WTC11 (cell line): ENCODE measurements at regions not wholly inside any gene's neighbourhood (a gene's known extent, or its start where the extent isn't known, plus 50 kb on each side); places are given as distances from the start of the nearest gene placed in this dataset.

Source experiments
- ATAC-seq: fragments of 200-7000 bp; cut with Tn5 transposase; 2 replicates; pipeline ENCODE4 v1.10.0; 2021; ENCODE audit warnings: mild to moderate bottlenecking, moderate library complexity
- CTCF ChIA-PET: fragments of 300-600 bp; sonication (Branson Sonifier 250); formaldehyde crosslinking; loops from one replicate; lab custom pipeline; 2021; ENCODE audit warnings: antibody characterized with exemption; lab: Charles Lee
- POLR2A ChIA-PET: fragments of 350-600 bp; sonication (Branson Sonifier 250); formaldehyde crosslinking; loops from one replicate; lab custom pipeline; 2021; ENCODE audit warnings: antibody characterized with exemption; lab: Charles Lee
- DNase-seq: peaks from one replicate; pipeline ENCODE4 v3.0.0; 2021; ENCODE audit warnings: low spot score
- H3K27ac Mint-ChIP-seq: 2 replicates; pipeline ENCODE4 v1.8.0; 2021; ENCODE audit warnings: mixed read lengths
- H3K27me3 Mint-ChIP-seq: 2 replicates; pipeline ENCODE4 v1.8.0; 2021; ENCODE audit warnings: low read depth, mild to moderate bottlenecking, moderate library complexity, mixed read lengths
- H3K36me3 Mint-ChIP-seq: 2 replicates; pipeline ENCODE4 v1.8.0; 2021; ENCODE audit warnings: mixed read lengths
- H3K4me1 Mint-ChIP-seq: 2 replicates; pipeline ENCODE4 v1.8.0; 2022; ENCODE audit warnings: mixed read lengths
- H3K4me3 Mint-ChIP-seq: 2 replicates; pipeline ENCODE4 v1.8.0; 2021; ENCODE audit warnings: mild to moderate bottlenecking, moderate library complexity, mixed read lengths
- H3K9me3 Mint-ChIP-seq: 2 replicates; pipeline ENCODE4 v1.8.0; 2021; ENCODE audit warnings: mixed read lengths
- FOXJ3 ChIP-seq: sonication (generic); formaldehyde crosslinking; IDR thresholded peaks from 2 replicates; pipeline ENCODE4 v1.9.0; 2021; ENCODE audit warnings: missing genetic modification reagents, mild to moderate bottlenecking, borderline replicate concordance
- GRHL2 ChIP-seq: fragments of 250-450 bp; sonication (Bioruptor Pico); IDR thresholded peaks from 2 replicates; pipeline ENCODE4 v1.8.0; 2022; ENCODE audit warnings: mild to moderate bottlenecking, moderate library complexity; ENCODE audit not compliant: insufficient replicate concordance, severe bottlenecking
- GTF2I ChIP-seq: fragments of 250-450 bp; sonication (Bioruptor Pico); conservative IDR thresholded peaks from 2 replicates; pipeline ENCODE4 v1.4.0; 2021; ENCODE audit warnings: mild to moderate bottlenecking
- JUN ChIP-seq: sonication (generic); formaldehyde crosslinking; IDR thresholded peaks from 2 replicates; pipeline ENCODE4 v1.8.0; 2023; ENCODE audit warnings: mild to moderate bottlenecking, missing genetic modification reagents
- NFYB ChIP-seq: sonication (generic); formaldehyde crosslinking; conservative IDR thresholded peaks from 2 replicates; pipeline ENCODE4 v1.8.0; 2022; ENCODE audit warnings: low read depth, missing genetic modification reagents
- NR3C1 ChIP-seq: sonication (generic); formaldehyde crosslinking; conservative IDR thresholded peaks from 2 replicates; pipeline ENCODE4 v1.8.1; 2023; ENCODE audit warnings: low read depth, mild to moderate bottlenecking, missing genetic modification reagents
- OVOL2 ChIP-seq: fragments of 250-450 bp; sonication (Bioruptor Pico); IDR thresholded peaks from 2 replicates; pipeline ENCODE4 v1.9.0; 2021; ENCODE audit warnings: mild to moderate bottlenecking, borderline replicate concordance
- TEAD4 ChIP-seq: sonication (generic); formaldehyde crosslinking; IDR thresholded peaks from 2 replicates; pipeline ENCODE4 v1.8.0; 2022; ENCODE audit warnings: mild to moderate bottlenecking, missing genetic modification reagents
- ZNF138 ChIP-seq: sonication (generic); formaldehyde crosslinking; conservative IDR thresholded peaks from 2 replicates; pipeline ENCODE4 v1.8.1; 2022; ENCODE audit warnings: mild to moderate bottlenecking, moderate library complexity, missing genetic modification reagents
- ZNF263 ChIP-seq: sonication (generic); formaldehyde crosslinking; IDR thresholded peaks from 2 replicates; pipeline ENCODE4 v1.8.1; 2022; ENCODE audit warnings: low read depth, mild to moderate bottlenecking, moderate library complexity, missing genetic modification reagents
- ZNF671 ChIP-seq: fragments of 250-450 bp; sonication (Bioruptor Pico); IDR thresholded peaks from 2 replicates; pipeline ENCODE4 v1.8.0; 2021; ENCODE audit warnings: mild to moderate bottlenecking
- TF ChIP-seq, protein P1 (sequence below): fragments of 250-450 bp; sonication (Bioruptor Pico); IDR thresholded peaks from 2 replicates; pipeline ENCODE4 v1.8.0; 2021; ENCODE audit warnings: mild to moderate bottlenecking
- TF ChIP-seq, protein P2 (sequence below): sonication (generic); formaldehyde crosslinking; conservative IDR thresholded peaks from 2 replicates; pipeline ENCODE4 v1.8.1; 2023; ENCODE audit warnings: mild to moderate bottlenecking, low read depth, missing genetic modification reagents, moderate library complexity
- TF ChIP-seq, protein P3 (sequence below): sonication (generic); formaldehyde crosslinking; IDR thresholded peaks from 2 replicates; pipeline ENCODE4 v1.8.0; 2022; ENCODE audit warnings: missing genetic modification reagents
- TF ChIP-seq, protein P4 (sequence below): fragments of 250-450 bp; sonication (Bioruptor Pico); IDR thresholded peaks from 2 replicates; pipeline ENCODE4 v1.9.0; 2021; ENCODE audit warnings: mild to moderate bottlenecking
- TF ChIP-seq, protein P5 (sequence below): sonication (generic); formaldehyde crosslinking; IDR thresholded peaks from 2 replicates; pipeline ENCODE4 v1.8.1; 2023; ENCODE audit warnings: mild to moderate bottlenecking, moderate library complexity, missing genetic modification reagents

DNA sequence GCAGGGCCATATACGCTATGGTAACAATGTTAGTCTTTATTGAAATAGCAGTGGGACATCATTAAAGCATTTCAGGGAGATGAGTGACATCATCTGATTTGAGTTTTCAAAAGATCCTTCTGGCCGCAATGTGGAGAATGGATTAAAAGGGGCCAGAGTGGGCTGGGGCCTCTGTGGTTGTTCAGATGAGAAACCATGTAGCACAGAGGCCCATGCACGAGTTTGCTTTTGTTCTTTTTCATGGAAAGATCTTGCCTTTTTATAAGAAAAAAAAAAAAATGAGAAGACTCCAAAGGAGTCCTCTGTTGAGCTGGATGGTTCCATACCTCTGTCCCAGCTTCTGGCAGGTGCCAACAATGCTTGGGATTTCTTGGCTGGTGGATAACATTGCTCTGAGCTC, 173.5 kb upstream of the SPRY4 start (continued):
- TF ChIP-seq, protein P1, sequence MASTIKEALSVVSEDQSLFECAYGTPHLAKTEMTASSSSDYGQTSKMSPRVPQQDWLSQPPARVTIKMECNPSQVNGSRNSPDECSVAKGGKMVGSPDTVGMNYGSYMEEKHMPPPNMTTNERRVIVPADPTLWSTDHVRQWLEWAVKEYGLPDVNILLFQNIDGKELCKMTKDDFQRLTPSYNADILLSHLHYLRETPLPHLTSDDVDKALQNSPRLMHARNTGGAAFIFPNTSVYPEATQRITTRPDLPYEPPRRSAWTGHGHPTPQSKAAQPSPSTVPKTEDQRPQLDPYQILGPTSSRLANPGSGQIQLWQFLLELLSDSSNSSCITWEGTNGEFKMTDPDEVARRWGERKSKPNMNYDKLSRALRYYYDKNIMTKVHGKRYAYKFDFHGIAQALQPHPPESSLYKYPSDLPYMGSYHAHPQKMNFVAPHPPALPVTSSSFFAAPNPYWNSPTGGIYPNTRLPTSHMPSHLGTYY: no peak
- TF ChIP-seq ZNF263 (CRISPR knock-in tag) (no peak), GRHL2 (no peak)
- TF ChIP-seq, protein P2, sequence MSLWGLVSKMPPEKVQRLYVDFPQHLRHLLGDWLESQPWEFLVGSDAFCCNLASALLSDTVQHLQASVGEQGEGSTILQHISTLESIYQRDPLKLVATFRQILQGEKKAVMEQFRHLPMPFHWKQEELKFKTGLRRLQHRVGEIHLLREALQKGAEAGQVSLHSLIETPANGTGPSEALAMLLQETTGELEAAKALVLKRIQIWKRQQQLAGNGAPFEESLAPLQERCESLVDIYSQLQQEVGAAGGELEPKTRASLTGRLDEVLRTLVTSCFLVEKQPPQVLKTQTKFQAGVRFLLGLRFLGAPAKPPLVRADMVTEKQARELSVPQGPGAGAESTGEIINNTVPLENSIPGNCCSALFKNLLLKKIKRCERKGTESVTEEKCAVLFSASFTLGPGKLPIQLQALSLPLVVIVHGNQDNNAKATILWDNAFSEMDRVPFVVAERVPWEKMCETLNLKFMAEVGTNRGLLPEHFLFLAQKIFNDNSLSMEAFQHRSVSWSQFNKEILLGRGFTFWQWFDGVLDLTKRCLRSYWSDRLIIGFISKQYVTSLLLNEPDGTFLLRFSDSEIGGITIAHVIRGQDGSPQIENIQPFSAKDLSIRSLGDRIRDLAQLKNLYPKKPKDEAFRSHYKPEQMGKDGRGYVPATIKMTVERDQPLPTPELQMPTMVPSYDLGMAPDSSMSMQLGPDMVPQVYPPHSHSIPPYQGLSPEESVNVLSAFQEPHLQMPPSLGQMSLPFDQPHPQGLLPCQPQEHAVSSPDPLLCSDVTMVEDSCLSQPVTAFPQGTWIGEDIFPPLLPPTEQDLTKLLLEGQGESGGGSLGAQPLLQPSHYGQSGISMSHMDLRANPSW (CRISPR knock-in tag): no peak
- TF ChIP-seq, protein P3, sequence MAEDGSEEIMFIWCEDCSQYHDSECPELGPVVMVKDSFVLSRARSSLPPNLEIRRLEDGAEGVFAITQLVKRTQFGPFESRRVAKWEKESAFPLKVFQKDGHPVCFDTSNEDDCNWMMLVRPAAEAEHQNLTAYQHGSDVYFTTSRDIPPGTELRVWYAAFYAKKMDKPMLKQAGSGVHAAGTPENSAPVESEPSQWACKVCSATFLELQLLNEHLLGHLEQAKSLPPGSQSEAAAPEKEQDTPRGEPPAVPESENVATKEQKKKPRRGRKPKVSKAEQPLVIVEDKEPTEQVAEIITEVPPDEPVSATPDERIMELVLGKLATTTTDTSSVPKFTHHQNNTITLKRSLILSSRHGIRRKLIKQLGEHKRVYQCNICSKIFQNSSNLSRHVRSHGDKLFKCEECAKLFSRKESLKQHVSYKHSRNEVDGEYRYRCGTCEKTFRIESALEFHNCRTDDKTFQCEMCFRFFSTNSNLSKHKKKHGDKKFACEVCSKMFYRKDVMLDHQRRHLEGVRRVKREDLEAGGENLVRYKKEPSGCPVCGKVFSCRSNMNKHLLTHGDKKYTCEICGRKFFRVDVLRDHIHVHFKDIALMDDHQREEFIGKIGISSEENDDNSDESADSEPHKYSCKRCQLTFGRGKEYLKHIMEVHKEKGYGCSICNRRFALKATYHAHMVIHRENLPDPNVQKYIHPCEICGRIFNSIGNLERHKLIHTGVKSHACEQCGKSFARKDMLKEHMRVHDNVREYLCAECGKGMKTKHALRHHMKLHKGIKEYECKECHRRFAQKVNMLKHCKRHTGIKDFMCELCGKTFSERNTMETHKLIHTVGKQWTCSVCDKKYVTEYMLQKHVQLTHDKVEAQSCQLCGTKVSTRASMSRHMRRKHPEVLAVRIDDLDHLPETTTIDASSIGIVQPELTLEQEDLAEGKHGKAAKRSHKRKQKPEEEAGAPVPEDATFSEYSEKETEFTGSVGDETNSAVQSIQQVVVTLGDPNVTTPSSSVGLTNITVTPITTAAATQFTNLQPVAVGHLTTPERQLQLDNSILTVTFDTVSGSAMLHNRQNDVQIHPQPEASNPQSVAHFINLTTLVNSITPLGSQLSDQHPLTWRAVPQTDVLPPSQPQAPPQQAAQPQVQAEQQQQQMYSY: no peak

DNA sequence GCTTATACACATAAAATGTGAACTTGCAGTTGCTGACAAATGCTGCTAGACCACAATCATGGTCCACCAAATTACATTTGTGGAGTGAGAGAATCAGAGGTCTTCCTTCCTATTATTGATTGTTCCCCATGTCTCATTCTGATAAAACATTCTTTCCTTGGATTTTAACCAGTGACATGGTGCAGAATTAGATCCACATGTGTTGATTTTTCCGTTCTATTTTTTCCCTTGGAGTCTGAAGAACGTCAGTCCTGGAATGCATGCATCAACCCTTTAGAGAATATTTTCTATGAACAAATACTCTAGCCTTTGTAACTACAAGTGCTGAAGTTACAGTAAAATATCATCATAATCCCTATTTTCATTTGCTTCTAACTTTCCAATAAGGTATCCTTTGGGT, 170.7 kb upstream of the SPRY4 start:
- no peaks in the 10 kb centered on the region for H3K36me3 Mint-ChIP-seq
- H3K9me3 Mint-ChIP-seq: peaks cover 5% of the 10 kb centered on the region; the same call in 1 of the 2 replicates
- TF ChIP-seq, protein P1: no peak
- no peak for TF ChIP-seq FOXJ3
- TF ChIP-seq, protein P4, sequence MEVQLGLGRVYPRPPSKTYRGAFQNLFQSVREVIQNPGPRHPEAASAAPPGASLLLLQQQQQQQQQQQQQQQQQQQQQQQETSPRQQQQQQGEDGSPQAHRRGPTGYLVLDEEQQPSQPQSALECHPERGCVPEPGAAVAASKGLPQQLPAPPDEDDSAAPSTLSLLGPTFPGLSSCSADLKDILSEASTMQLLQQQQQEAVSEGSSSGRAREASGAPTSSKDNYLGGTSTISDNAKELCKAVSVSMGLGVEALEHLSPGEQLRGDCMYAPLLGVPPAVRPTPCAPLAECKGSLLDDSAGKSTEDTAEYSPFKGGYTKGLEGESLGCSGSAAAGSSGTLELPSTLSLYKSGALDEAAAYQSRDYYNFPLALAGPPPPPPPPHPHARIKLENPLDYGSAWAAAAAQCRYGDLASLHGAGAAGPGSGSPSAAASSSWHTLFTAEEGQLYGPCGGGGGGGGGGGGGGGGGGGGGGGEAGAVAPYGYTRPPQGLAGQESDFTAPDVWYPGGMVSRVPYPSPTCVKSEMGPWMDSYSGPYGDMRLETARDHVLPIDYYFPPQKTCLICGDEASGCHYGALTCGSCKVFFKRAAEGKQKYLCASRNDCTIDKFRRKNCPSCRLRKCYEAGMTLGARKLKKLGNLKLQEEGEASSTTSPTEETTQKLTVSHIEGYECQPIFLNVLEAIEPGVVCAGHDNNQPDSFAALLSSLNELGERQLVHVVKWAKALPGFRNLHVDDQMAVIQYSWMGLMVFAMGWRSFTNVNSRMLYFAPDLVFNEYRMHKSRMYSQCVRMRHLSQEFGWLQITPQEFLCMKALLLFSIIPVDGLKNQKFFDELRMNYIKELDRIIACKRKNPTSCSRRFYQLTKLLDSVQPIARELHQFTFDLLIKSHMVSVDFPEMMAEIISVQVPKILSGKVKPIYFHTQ (CRISPR knock-in tag): no peak
- TF ChIP-seq ZNF138 (CRISPR knock-in tag): no peak
- TF ChIP-seq, protein P5, sequence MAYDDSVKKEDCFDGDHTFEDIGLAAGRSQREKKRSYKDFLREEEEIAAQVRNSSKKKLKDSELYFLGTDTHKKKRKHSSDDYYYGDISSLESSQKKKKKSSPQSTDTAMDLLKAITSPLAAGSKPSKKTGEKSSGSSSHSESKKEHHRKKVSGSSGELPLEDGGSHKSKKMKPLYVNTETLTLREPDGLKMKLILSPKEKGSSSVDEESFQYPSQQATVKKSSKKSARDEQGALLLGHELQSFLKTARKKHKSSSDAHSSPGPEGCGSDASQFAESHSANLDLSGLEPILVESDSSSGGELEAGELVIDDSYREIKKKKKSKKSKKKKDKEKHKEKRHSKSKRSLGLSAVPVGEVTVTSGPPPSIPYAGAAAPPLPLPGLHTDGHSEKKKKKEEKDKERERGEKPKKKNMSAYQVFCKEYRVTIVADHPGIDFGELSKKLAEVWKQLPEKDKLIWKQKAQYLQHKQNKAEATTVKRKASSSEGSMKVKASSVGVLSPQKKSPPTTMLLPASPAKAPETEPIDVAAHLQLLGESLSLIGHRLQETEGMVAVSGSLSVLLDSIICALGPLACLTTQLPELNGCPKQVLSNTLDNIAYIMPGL (CRISPR knock-in tag): no peak
- TF ChIP-seq JUN: no peak
- no peak for TF ChIP-seq TEAD4 (CRISPR knock-in tag)
- TF ChIP-seq NR3C1 (CRISPR knock-in tag): no peak
- no peak for TF ChIP-seq NFYB (CRISPR knock-in tag)
- TF ChIP-seq, protein P2 (CRISPR knock-in tag): no peak
- no peak for TF ChIP-seq OVOL2 (CRISPR knock-in tag)
- no peak for TF ChIP-seq ZNF671 (CRISPR knock-in tag)
- no peak for TF ChIP-seq GTF2I
- TF ChIP-seq, all 79 proteins: peak for 0
- DNase-seq (no peak), ATAC-seq (no peak)
- Mint-ChIP-seq H3K27me3 (no peaks in the 10 kb centered on the region), H3K4me3 (no peak overlapping the region), H3K27ac (no peak overlapping the region), H3K4me1 (peaks cover 37% of the 10 kb centered on the region)
- CTCF ChIA-PET: no interaction called here
- POLR2A ChIA-PET: no interaction called here
